Fibroblast of lung (primary cell): ENCODE measurements at regions not wholly inside any gene's neighbourhood (a gene's known extent, or its start where the extent isn't known, plus 50 kb on each side); places are given as distances from the start of the nearest gene placed in this dataset.

Experiments
- DNase-seq, 2 donors: peaks; one replicate each; pipeline versions ENCODE4 v3.0.0 to v3.0.0-alpha.2; 2010; ENCODE audit warnings: low read depth in 2 of 2
- H2AFZ ChIP-seq: 2 replicates; pipeline ENCODE4 v1.5.1; 2012; ENCODE audit warnings: low read length, control low read depth, inconsistent platforms
- H3K27ac ChIP-seq: 2 replicates; pipeline ENCODE4 v1.5.1; 2011; ENCODE audit warnings: low read length, control low read depth; ENCODE audit not compliant: insufficient read depth
- H3K27me3 ChIP-seq: 2 replicates; pipeline ENCODE4 v1.5.1; 2011; ENCODE audit warnings: mild to moderate bottlenecking, low read length; ENCODE audit not compliant: control insufficient read depth, insufficient read depth
- H3K36me3 ChIP-seq: 2 replicates; pipeline ENCODE4 v1.5.1; 2011; ENCODE audit warnings: low read length; ENCODE audit not compliant: control insufficient read depth, insufficient read depth
- H3K4me1 ChIP-seq: 2 replicates; pipeline ENCODE4 v1.5.1; 2011; ENCODE audit warnings: low read length; ENCODE audit not compliant: control insufficient read depth, insufficient read depth; ENCODE audit errors: extremely low read depth
- H3K4me2 ChIP-seq: 2 replicates; pipeline ENCODE4 v1.5.1; 2011; ENCODE audit warnings: low read length, control low read depth; ENCODE audit not compliant: insufficient read depth; ENCODE audit errors: extremely low read depth
- H3K4me3 ChIP-seq, 4 experiments: fragments of 200-600 bp in 1 of 4; sonication (generic) in 1 of 4; replicated peaks in 1 of 4; 2 replicates each; pipeline ENCODE4 v1.5.1; 2011 to 2016; ENCODE audit warnings: low read length in 4 of 4, low read depth in 3 of 4, mild to moderate bottlenecking in 3 of 4, control low read depth in 2 of 4, inconsistent platforms in 1 of 4, mixed read lengths in 1 of 4; ENCODE audit not compliant: insufficient read depth in 1 of 4; ENCODE audit errors: control extremely low read depth in 1 of 4
- H3K79me2 ChIP-seq: 2 replicates; pipeline ENCODE4 v1.5.1; 2012; ENCODE audit warnings: mild to moderate bottlenecking, low read length, inconsistent platforms; ENCODE audit not compliant: control insufficient read depth, insufficient read depth
- H3K9ac ChIP-seq: 2 replicates; pipeline ENCODE4 v1.5.1; 2011; ENCODE audit warnings: mild to moderate bottlenecking, low read length, control low read depth; ENCODE audit not compliant: insufficient read depth
- H3K9me3 ChIP-seq: 2 replicates; pipeline ENCODE4 v1.5.1; 2012; ENCODE audit warnings: low read depth, low read length; ENCODE audit not compliant: control insufficient read depth, insufficient read depth
- H4K20me1 ChIP-seq: 2 replicates; pipeline ENCODE4 v1.5.1; 2011; ENCODE audit warnings: low read length; ENCODE audit not compliant: control insufficient read depth, insufficient read depth; ENCODE audit errors: extremely low read depth
- CTCF ChIP-seq, 2 donors: IDR thresholded peaks in 1 of 2; conservative IDR thresholded peaks in 1 of 2; 1 replicate in 1 of 2; 2 replicates in 1 of 2; pipeline ENCODE4 v1.5.1; 2011 to 2012; ENCODE audit warnings: low read length in 2 of 2, control low read depth in 1 of 2, inconsistent platforms in 1 of 2, low read depth in 1 of 2, mild to moderate bottlenecking in 1 of 2
- EZH2 ChIP-seq: IDR thresholded peaks from 2 replicates; pipeline ENCODE4 v1.5.1; 2012; ENCODE audit warnings: low read length, control low read depth, mild to moderate bottlenecking; ENCODE audit errors: missing control alignments

GRCh38 chr1:238621405-238621804 lies 730.7 kb upstream of the ZP4 start:
- peak in 1 of 2 donors; percentile 56 for DNase-seq
- H3K4me2 ChIP-seq: no peak overlapping the region
- H3K4me3 ChIP-seq: no peak overlapping the region
- no peaks in the 10 kb centered on the region for H3K79me2 ChIP-seq
- no peak overlapping the region for H3K27ac ChIP-seq
- H3K27me3 ChIP-seq: no peaks in the 10 kb centered on the region
- TF ChIP-seq CTCF (conservative IDR thresholded peaks at IDR 0.05 in 1 of 2, IDR thresholded peaks at IDR 0.05 in 1 of 2; ENCODE audit: low read depth in 1 of 2, low read length in 2 of 2) (no peak), EZH2 (no peak)
- H2AFZ ChIP-seq: no peak overlapping the region
- H4K20me1 ChIP-seq: no peaks in the 10 kb centered on the region
- no peaks in the 10 kb centered on the region for H3K4me1 ChIP-seq
- no peaks in the 10 kb centered on the region for H3K9me3 ChIP-seq
- H3K9ac ChIP-seq: no peak overlapping the region
- no peaks in the 10 kb centered on the region for H3K36me3 ChIP-seq

- H3K4me3 ChIP-seq: no peak overlapping the region
- H3K4me1 ChIP-seq: no peaks in the 10 kb centered on the region
- H3K4me2 ChIP-seq: no peak overlapping the region
- TF ChIP-seq CTCF (conservative IDR thresholded peaks at IDR 0.05 in 1 of 2, IDR thresholded peaks at IDR 0.05 in 1 of 2; ENCODE audit: low read depth in 1 of 2, low read length in 2 of 2): no peak
- TF ChIP-seq EZH2: no peak
- no peak overlapping the region for H2AFZ ChIP-seq
- no peaks in the 10 kb centered on the region for H3K9me3 ChIP-seq
- H3K79me2 ChIP-seq: no peaks in the 10 kb centered on the region
- no peaks in the 10 kb centered on the region for H3K36me3 ChIP-seq
- no peaks in the 10 kb centered on the region for H4K20me1 ChIP-seq
- H3K27ac ChIP-seq: no peak overlapping the region
- no peaks in the 10 kb centered on the region for H3K27me3 ChIP-seq
- no peak overlapping the region for H3K9ac ChIP-seq
- DNase-seq: no peak
Measured at GRCh38 chr1:238619652-238620051, 728.9 kb upstream of the ZP4 start.

GRCh38 chr1:238611406-238611805 lies 720.7 kb upstream of the ZP4 start:
- Histone ChIP-seq H3K9ac (no peak overlapping the region), H3K27ac (no peak overlapping the region), H3K4me3 (no peak overlapping the region), H3K9me3 (no peaks in the 10 kb centered on the region), H3K27me3 (no peaks in the 10 kb centered on the region), H3K79me2 (no peaks in the 10 kb centered on the region), H2AFZ (no peak overlapping the region), H3K36me3 (no peaks in the 10 kb centered on the region), H3K4me2 (no peak overlapping the region), H3K4me1 (no peaks in the 10 kb centered on the region), H4K20me1 (no peaks in the 10 kb centered on the region)
- no peak for TF ChIP-seq EZH2
- no peak for TF ChIP-seq CTCF (conservative IDR thresholded peaks at IDR 0.05 in 1 of 2, IDR thresholded peaks at IDR 0.05 in 1 of 2; ENCODE audit: low read depth in 1 of 2, low read length in 2 of 2)
- DNase-seq: no peak
